Body of pancreas (tissue), 4 donors: ENCODE measurements at regions not wholly inside any gene's neighbourhood (a gene's known extent, or its start where the extent isn't known, plus 50 kb on each side); places are given as distances from the start of the nearest gene placed in this dataset.

Experiments
- POLR2A ChIP-seq, 3 donors: fragments of 450-650 bp; IDR thresholded peaks; one replicate each; pipeline ENCODE4 v1.6.1; 2016; ENCODE audit warnings: antibody characterized with exemption in 3 of 3, mild to moderate bottlenecking in 2 of 3
- TF ChIP-seq, protein P1 (sequence below), 7 experiments: fragments of 450-650 bp in 4 of 7; fragments of 200-600 bp in 3 of 7; sonication (generic) in 3 of 7; IDR thresholded peaks; one replicate each; pipeline ENCODE4 v1.5.1; 2016 to 2019; ENCODE audit warnings: antibody characterized with exemption in 7 of 7

- no peak for TF ChIP-seq POLR2A (IDR thresholded peaks at IDR 0.05)
- TF ChIP-seq, protein P1, sequence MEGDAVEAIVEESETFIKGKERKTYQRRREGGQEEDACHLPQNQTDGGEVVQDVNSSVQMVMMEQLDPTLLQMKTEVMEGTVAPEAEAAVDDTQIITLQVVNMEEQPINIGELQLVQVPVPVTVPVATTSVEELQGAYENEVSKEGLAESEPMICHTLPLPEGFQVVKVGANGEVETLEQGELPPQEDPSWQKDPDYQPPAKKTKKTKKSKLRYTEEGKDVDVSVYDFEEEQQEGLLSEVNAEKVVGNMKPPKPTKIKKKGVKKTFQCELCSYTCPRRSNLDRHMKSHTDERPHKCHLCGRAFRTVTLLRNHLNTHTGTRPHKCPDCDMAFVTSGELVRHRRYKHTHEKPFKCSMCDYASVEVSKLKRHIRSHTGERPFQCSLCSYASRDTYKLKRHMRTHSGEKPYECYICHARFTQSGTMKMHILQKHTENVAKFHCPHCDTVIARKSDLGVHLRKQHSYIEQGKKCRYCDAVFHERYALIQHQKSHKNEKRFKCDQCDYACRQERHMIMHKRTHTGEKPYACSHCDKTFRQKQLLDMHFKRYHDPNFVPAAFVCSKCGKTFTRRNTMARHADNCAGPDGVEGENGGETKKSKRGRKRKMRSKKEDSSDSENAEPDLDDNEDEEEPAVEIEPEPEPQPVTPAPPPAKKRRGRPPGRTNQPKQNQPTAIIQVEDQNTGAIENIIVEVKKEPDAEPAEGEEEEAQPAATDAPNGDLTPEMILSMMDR (IDR thresholded peaks at IDR 0.05), result no peak
Observed at GRCh38 chr12:53808023-53808705, 56.4 kb upstream of the CISTR start.
